LNCaP clone FGC (cell line): ENCODE measurements at regions not wholly inside any gene's neighbourhood (a gene's known extent, or its start where the extent isn't known, plus 50 kb on each side); places are given as distances from the start of the nearest gene placed in this dataset.

Source experiments
- DNase-seq: peaks from one replicate; pipeline ENCODE4 v3.0.0-alpha.2; 2011; ENCODE audit warnings: low read depth
- H3K4me3 ChIP-seq: 2 replicates; pipeline ENCODE4 v1.5.1; 2011; ENCODE audit warnings: mild to moderate bottlenecking, low read depth, low read length, control low read depth
- TF ChIP-seq, protein P1 (sequence below): IDR thresholded peaks from 2 replicates; pipeline ENCODE4 v1.5.1; 2012; ENCODE audit warnings: mild to moderate bottlenecking; ENCODE audit not compliant: control insufficient read depth, insufficient read depth; ENCODE audit errors: extremely low read depth

DNA sequence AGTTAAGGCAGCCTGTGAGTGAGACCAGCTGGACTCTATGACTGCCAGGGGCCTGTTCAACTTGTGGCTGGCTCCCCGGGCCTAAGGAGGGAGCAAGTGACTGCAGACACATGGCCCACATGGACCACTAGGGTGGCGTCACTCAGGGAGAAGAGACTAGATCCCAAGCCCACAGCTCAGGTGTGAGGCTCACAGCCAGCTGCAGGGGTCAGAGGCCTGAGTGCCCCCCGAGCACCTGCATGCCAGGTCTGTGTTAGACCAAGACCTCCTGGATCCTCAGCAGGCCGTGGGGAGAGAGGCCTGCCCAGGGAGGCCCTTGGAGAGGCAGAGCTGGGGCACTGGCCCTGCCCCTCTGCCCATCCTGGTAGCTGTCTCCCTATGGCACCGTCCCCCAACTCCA lies 142.4 kb upstream of the RUNX3 start:
- DNase-seq: no peak
- H3K4me3 ChIP-seq: no peak overlapping the region
- TF ChIP-seq, protein P1, sequence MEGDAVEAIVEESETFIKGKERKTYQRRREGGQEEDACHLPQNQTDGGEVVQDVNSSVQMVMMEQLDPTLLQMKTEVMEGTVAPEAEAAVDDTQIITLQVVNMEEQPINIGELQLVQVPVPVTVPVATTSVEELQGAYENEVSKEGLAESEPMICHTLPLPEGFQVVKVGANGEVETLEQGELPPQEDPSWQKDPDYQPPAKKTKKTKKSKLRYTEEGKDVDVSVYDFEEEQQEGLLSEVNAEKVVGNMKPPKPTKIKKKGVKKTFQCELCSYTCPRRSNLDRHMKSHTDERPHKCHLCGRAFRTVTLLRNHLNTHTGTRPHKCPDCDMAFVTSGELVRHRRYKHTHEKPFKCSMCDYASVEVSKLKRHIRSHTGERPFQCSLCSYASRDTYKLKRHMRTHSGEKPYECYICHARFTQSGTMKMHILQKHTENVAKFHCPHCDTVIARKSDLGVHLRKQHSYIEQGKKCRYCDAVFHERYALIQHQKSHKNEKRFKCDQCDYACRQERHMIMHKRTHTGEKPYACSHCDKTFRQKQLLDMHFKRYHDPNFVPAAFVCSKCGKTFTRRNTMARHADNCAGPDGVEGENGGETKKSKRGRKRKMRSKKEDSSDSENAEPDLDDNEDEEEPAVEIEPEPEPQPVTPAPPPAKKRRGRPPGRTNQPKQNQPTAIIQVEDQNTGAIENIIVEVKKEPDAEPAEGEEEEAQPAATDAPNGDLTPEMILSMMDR: no peak

DNA sequence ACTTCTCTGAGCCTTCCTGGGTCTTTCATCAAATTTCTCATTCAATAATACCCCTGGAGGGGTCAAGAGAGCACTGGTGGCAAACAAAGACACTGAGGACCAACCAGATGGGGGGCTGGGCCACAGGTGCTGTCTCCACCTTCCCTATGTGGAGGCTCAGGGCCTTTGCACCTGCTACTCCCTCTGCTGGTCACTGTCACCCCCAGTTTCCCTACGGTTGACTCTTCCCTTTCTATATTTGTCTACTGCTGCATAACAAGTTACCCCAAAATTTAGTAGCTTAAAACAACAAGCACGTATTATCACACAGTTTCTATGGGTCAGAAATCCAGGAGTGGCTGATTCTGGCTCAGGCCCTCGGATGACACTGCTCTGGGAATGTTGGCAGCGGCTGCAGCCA lies 138.8 kb upstream of the RUNX3 start:
- TF ChIP-seq, protein P1: 0 out of 2 replicates have a peak, but pooled peaks have one; percentile 5
- H3K4me3 ChIP-seq: no peak overlapping the region
- DNase-seq: no peak

DNA sequence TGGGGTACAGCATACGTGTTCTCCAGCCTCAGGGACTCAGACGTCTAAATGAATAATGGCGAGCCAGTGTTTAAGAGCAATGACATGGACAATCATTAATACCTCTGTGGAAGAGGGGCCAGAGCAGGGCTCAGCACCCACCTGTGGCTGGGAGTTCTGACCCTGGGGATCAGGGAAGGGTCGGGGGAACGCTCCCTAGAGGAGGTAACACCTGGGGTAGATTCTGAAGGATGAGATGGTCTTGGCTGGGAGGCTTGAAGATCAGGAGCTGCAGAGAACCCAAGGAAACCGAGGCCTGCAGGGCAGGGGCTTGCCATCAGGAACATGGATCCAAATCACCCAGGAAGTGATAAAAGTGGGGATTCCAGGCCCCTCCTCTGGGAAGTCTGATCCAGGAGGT lies 138.2 kb upstream of the RUNX3 start:
- no peak for DNase-seq
- TF ChIP-seq, protein P1: no peak
- H3K4me3 ChIP-seq: no peak overlapping the region

DNA sequence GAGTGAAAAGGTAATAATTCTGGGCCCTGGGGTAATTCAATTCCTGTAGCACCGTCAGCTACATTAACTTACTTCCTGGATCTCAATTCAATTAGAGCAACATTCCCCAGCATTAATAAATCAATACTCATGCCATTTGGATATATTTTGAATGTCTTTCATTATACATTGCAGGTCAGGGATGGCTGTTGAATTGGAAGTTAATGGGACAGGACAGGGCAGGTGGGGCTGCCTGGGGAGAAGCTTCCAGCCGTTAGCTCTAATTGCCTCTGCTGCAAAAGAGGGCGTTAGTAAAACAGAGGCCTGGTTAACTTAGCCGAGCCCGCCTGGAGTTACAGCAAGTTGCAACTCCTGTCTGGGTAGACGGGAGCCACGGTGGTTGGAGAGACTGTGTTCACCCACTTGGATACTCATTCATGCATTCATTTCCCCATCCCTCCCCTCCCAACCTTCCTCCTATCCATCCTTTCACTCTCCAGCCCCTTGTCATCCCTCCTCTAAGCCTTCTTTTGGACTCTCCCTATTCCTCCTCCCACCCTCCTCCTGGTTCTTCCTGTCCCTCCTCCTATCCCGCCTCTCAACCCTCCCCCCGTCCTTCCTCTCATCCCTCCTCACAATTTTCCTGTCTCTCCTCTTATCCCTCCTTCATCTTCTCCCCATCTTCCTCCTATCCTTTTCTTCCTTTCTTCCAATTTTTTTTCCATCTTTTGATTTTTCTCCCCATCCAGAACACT lies 137.6 kb upstream of the RUNX3 start:
- no peak overlapping the region for H3K4me3 ChIP-seq
- TF ChIP-seq, protein P1: no peak
- DNase-seq: no peak

DNA sequence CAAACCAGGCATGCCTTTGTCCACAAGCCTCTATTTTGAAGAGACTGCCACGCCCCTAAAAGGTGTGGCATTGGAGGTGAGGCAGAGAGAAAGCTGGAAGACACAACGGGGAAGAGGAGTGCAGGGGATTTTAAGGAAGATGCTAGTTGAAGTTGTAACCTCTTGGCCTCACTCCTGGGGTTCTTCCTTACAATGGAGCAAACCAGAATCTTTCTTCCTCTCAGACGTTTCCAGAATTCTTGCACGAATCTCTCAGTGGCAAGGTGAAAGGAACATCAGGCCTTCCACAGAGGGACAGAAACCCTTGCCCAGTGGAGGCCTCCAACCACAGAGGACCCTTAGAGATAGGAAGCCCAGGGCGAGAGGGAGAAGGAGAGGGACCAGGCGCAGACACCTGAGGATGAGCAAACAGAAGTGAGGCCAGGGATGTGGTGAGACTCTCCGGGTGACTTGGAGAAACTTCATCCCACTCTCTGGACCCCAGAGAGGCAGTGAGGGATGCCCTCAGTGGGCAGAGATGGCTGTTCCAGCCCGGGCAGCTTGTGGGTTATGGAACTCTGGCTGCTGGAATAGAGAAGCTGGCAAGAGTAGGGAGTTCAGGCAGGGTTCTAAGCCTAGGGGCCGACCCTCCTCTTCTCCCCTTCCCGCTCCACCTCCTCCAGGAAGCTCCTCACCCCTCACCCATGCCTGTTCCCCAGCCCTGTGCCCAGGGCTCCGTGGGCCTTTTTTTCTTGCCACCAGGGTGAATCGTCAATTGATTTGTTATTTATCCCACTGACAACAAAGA lies 136.8 kb upstream of the RUNX3 start:
- TF ChIP-seq, protein P1: no peak
- no peak overlapping the region for H3K4me3 ChIP-seq
- DNase-seq: no peak

DNA sequence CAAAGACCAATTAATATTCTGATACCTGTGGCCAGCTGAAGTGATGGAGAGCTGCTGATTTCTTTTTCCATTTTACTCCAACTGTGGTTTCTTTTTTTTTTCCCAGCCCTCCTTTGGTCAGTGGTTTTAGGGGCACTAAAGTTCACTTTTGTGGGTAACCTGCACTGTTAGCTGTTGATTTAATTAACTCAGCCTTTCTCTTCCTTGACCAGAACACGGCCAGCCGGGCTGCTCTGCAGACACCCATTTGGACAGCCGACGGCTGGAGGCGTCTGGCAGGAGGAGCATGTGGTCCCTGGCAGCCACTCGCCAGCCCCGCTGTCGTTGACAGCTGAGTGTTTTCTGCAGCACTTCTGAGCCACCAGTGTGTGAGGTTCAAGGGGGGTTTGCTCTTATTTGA lies 136.2 kb upstream of the RUNX3 start:
- TF ChIP-seq, protein P1: no peak
- H3K4me3 ChIP-seq: no peak overlapping the region
- no peak for DNase-seq
